Erythroblast (primary cell): ENCODE measurements at regions not wholly inside any gene's neighbourhood (a gene's known extent, or its start where the extent isn't known, plus 50 kb on each side); places are given as distances from the start of the nearest gene placed in this dataset.

Experiments used
- GATA1 ChIP-seq: IDR thresholded peaks from 2 replicates; pipeline ENCODE4 v1.6.1; 2011; ENCODE audit warnings: low read depth, mild to moderate bottlenecking, control low read depth, low read length, moderate library complexity
- POLR2A ChIP-seq: IDR thresholded peaks from 2 replicates; pipeline ENCODE4 v1.6.1; 2011; ENCODE audit warnings: mild to moderate bottlenecking, low read length

DNA sequence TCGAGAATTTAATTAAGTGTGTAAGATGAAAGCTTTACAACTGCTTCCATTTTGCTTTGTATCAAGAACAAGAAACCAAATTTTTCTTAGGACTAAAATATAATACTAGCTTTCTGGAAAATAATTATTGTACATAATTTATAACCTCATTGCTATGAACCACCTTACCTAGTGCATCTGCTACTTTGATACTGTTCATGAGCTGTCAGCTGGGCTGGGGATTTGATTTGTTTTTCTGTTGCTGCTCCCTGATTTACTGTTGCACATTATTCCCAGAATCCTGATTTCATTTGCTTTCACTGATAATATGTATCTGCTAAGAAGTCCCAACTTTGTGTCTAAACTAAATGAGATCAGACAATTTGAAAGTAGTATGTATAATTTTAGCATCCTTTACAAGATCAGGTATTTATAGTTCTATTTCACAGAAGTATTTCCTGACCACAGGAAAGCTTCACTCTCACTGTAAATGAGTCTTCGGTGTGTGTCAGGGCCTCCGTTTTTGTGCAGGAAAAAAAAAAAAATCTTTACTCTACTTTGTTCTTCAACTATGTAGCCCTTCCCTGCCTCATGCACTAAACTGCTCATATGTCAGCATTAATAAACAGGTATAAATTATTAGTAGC is 105.6 kb upstream of the CCDC150 start:
- TF ChIP-seq POLR2A (no peak), GATA1 (no peak)
